ENCODE measurements at regions not wholly inside any gene's neighbourhood (a gene's known extent, or its start where the extent isn't known, plus 50 kb on each side); places are given as distances from the start of the nearest gene placed in this dataset.
"Not testable (repeated sequence)": the region's sequence is repeated elsewhere in the genome, so short reads cannot be mapped to it uniquely, and the experiment has no call there.

GRCh38 chr19:28301961-28302360 lies 911.0 kb downstream of the UQCRFS1 start:
- no peak for FAIRE-seq

DNA sequence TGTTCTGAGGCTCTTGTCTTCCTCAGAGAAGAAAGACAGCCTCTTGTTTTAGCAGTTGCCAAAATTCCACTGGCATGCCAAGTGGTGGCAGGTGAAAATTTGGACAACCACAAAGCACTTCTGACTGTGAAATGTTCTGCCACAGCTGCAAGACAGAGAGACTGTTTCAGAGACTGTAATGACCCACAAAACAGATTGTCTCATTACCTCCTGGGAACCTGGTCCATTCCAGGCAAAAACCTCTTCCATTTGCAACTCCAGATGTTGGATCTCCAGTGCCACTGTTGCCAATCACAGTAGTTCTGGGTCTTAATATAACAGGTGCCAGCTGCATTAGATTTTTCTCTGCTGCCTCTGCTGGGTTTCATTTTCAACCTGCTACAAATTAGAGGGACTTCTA lies 911.5 kb downstream of the UQCRFS1 start:
- no peak for FAIRE-seq

GRCh38 chr19:28299649-28300048 lies 913.3 kb downstream of the UQCRFS1 start:
- FAIRE-seq: no peak

- no peak for FAIRE-seq
Measured at GRCh38 chr19:28297586-28298157, 915.3 kb downstream of the UQCRFS1 start.

DNA sequence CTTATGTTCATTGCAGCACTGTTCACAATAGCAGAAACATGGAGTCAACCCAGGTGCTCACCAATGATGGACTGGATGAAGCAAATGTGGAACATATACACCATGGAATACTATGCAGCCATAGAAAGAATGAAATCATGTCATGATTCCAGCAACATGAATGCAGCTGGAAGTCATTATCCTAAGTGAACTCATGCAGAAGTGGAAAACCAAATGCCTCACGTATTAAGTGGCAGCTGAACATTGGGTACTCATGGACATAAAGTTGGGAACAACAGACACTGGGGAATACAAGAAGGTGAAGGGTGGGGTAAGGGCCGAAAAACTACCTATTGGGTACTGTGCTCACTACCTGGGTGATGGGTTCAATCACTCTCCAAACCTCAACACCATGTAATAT lies 915.9 kb downstream of the UQCRFS1 start:
- no peak for FAIRE-seq

DNA sequence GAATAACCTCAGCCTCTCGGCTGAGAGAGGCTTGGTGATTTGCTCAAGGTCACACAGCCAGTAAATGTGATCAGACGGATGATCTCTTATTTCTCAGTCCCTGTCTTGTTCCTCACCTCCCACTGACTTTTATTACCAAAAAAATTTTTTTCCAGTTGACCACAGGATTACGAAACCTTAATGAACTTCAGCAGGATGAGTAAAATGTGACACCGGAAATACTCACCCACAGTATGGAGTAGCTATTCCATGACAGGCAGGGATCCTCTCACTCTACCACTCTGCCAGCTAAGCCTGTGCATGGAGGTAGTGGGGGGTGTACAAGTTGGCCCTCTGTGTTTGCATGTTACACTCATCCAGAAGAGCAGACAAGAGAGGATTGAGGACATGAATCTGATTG lies 916.4 kb downstream of the UQCRFS1 start:
- no peak for FAIRE-seq

- not testable (repeated sequence) for FAIRE-seq
Measured at GRCh38 chr19:28294975-28295374, 918.0 kb downstream of the UQCRFS1 start.

DNA sequence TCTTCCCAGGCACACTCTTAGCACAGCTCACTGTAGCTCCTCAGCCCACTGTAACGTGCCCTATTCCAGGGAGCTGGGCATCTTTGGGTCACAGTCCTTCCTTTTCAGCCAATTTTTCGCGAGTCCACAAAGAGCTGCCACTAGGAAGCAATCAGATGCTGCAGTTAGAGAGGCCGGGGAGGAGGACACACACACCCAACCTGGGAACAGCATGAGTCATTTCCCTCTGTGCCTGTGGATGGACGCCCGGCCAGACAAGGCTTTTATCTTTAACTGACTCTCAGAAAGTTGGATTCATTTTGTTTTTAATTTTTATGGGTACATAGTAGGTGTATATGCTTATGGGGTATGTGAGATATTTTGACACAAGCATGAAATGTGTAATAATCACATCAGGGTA lies 918.6 kb downstream of the UQCRFS1 start:
- no peak for FAIRE-seq

GRCh38 chr19:28293685-28294084 lies 919.3 kb downstream of the UQCRFS1 start:
- FAIRE-seq: no peak

DNA sequence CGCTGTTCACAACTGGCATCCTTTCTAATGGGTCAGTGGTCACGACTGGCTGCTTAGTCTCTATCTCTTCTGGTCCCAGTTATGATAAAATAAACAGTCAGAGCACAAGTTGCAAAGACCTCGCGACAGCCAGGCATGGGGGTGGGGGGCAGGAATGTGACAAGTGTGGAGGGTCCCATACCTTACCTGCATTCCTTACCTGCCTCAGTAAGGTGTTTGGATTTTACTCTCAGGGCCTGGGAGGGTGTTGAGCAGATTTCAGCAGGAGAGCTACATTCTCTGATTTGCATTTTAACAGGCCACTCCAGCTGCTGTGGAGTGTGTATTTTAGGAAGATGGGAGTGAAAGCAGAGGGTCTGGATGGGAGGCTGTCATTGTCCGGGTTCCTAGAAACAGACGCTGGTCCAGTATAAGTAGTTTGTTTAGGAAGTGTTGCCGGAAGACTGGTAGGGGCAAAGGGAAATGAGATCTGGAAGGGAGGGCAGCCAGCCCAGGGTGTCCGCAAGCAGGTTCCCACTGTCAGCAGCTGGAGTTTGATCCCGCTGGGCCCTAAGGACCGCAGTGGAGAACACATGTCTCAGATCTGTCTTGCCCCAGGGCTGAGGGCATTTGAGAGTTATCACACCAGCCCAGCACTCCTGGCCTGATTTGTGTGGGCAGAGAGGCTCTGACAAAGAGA lies 920.0 kb downstream of the UQCRFS1 start:
- no peak for FAIRE-seq

DNA sequence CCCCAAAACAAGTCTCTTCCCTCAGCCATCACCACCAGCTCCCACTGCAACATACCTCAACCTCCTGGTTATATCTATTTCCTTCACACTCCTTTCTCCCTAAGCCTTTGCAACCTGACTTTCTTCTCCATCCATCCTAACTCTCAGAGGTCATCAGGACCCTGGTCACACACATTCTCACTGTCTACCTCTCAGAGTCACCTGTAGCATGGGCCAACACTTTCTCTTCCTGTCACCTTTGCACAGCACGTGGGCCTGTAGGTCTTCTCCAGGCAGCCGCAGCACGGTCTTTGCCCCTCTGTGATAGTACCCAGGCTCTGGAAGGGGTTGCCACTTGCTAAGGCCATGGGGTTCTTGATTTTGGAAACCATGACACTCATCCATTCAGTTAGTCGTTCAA lies 921.1 kb downstream of the UQCRFS1 start:
- no peak for FAIRE-seq

DNA sequence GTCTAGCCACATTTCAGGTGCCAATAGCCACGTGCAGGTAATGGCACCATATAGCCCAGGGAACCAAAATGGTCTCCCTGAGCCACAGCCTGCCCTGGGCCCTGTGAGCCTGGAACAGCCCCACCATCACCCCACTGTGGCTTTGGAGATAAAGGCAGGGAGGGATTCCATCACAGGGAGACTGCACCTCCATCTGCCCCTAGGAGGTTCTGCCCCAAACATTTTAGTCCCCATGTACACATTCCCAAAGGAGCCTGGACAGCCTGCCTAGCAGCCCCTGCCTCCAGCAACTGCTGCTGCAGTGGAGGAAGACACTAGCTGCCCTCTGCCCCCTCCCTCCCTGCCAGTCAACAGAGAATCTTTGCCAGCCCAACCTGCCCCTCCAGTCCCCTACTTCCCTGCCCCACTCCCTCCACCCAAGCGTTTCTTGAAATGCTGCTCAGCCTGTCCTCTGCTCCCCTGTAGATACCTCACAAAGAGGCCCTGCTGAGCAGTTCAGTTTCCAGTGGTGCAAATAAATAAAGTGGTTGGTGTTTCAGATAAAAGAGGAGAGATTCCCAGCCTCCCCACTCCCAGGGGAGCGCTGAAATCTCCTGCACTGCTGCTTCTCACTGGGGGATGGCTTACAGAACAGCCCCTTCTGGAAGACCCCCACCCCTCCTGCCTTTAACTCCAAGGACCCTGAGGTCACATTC lies 921.8 kb downstream of the UQCRFS1 start:
- no peak for FAIRE-seq

DNA sequence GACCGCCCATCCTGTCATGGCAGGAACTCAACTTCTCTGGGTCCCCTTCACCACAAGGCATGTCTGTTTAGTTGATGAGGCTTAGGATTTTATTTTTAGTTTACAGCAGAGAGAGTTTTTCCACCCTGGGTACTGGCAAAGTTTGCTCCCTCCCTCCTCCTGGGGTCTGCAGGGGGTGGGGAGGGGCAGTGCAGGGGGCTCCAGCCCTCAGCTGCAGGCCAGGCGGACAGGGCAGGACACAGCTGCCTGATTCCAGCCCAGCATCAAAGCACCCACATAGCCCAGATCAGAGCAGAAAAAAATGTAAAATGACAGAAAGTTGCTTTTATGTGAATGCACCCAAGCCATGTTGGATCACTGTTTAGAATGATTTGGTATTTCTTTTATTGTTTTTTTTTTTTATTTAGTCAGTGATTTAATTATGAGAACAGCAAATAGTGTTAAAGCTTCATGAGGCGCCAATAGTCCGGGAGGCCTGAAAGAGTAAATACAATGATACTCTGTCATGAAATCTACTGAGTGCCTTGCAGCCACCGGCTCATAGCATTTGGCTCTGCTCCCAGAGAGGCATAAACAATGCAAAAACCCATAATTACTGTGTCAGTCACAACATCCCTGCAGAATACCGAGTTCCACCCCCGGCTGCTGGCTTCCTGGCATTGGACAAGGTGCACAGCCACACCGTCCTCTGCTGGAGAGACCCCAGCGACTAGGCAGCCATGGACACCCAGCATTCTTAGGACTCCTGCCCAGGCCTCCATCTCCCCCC lies 923.5 kb downstream of the UQCRFS1 start:
- no peak for FAIRE-seq

- no peak for FAIRE-seq
Measured at GRCh38 chr19:28288572-28289264, 924.2 kb downstream of the UQCRFS1 start.

- FAIRE-seq: no peak
Measured at GRCh38 chr19:28285917-28286316, 927.0 kb downstream of the UQCRFS1 start.

- no peak for FAIRE-seq
Measured at GRCh38 chr19:28285078-28285477, 927.9 kb downstream of the UQCRFS1 start.

GRCh38 chr19:28284389-28284788 lies 928.6 kb downstream of the UQCRFS1 start:
- no peak for FAIRE-seq

- no peak for FAIRE-seq
Measured at GRCh38 chr19:28283592-28283991, 929.4 kb downstream of the UQCRFS1 start.

DNA sequence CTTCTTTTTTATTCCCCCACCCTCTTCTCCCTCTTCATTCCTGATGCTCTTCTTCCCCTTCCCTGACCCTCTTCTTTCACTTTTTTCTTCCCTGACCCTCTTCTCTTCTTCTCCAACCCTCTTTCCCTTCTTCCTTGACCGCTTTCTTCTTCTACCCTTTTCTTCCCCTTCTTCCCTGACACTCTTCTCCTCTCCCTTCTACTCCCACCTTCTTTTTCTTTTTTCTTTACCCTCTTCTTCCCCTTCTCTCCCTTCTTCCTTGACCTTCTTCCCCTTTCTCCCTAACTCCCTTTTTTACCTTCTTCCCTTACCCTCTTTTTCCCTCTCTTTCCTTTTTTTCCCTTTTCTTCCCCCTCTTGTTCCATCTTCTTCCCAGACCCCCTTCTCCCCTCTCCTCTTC lies 931.3 kb downstream of the UQCRFS1 start:
- no peak for FAIRE-seq

GRCh38 chr19:28264556-28264955 lies 948.4 kb downstream of the UQCRFS1 start:
- no peak for FAIRE-seq

DNA sequence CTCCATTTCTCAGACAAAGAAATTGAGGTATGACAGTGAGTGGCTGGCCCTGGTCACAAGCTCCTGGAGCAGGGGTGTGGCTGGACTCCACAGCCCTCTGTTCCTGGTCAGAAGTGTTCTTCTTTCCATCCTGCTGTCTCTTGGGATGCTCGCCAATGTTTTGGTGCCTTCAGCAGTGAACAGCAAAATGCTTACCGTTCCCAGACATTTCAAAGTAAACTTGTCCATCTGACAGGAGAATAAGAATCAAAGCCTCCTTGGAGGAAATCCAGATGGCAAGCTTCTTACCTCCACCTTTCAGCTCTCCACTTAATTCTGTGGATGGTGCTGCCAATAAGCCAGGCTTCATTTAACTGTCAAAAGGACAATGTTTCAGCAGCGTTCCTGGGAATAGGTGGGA lies 954.1 kb downstream of the UQCRFS1 start:
- no peak for FAIRE-seq

DNA sequence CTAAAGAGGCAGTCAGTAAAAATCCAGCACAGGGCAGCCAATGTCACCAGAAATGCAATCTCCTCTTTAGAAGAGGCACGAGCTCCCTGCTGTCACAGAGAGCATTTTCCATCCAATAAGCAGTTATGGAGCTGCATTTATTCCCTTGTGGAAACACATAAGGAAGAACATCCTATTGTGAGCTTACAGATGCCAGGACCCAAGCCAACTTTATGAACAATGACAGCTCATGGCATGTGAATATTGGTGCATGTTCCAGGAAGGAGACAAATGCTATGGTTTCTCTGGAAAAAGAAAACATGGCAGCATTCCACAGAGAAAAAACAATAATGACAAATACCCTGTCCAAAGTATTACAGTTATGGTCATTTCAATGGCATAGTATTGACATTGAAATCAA lies 955.6 kb downstream of the UQCRFS1 start:
- no peak for FAIRE-seq

GRCh38 chr19:28247243-28247642 lies 965.7 kb downstream of the UQCRFS1 start:
- FAIRE-seq: no peak

All from TTC549 (cell line).